ENCODE measurements at regions not wholly inside any gene's neighbourhood (a gene's known extent, or its start where the extent isn't known, plus 50 kb on each side); places are given as distances from the start of the nearest gene placed in this dataset.

GRCh38 chrX:43018031-43018430, 240.1 kb upstream of the PPP1R2C start:
- no peak for DNase-seq

GRCh38 chrX:43019021-43019420, 241.1 kb upstream of the PPP1R2C start:
- no peak for DNase-seq

DNA sequence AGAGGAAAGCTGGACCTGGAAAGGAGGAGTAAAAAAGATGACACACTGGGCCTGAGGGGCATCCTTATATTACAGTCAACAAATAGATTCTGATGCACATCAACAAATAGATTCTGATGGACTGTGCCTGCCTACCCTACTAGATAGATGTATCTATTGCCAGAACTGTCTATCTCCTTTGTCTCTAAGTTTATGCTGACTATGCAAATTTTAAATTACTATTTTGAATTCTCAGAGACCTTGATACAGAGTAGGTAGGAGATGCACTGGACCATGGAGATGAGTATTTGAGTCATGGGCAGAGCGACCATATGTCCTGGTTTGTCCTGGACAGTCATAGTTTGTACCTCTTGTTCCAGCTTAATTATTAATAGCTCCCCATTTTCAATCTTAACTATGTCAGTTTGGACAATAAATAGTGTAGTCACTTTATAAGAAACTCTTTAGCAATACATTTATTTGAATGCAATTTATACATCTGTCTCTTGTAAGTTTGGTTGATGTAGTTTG, 247.9 kb upstream of the PPP1R2C start:
- DNase-seq: no peak

- no peak for DNase-seq
These were observed 286.1 kb upstream of the PPP1R2C start for GRCh38 chrX:43064096-43064495.

GRCh38 chrX:43065978-43066377, 288.0 kb upstream of the PPP1R2C start:
- no peak for DNase-seq

- no peak for DNase-seq
These were observed 290.7 kb upstream of the PPP1R2C start for GRCh38 chrX:43068639-43069038.

GRCh38 chrX:43083016-43083415, 305.1 kb upstream of the PPP1R2C start:
- no peak for DNase-seq

GRCh38 chrX:43087830-43088229, 309.9 kb upstream of the PPP1R2C start:
- no peak for DNase-seq

- no peak for DNase-seq
These were observed 318.9 kb upstream of the PPP1R2C start for GRCh38 chrX:43096830-43097229.

GRCh38 chrX:43106009-43106408, 328.0 kb upstream of the PPP1R2C start:
- DNase-seq: no peak

GRCh38 chrX:43108828-43109227, 330.9 kb upstream of the PPP1R2C start:
- no peak for DNase-seq

DNA sequence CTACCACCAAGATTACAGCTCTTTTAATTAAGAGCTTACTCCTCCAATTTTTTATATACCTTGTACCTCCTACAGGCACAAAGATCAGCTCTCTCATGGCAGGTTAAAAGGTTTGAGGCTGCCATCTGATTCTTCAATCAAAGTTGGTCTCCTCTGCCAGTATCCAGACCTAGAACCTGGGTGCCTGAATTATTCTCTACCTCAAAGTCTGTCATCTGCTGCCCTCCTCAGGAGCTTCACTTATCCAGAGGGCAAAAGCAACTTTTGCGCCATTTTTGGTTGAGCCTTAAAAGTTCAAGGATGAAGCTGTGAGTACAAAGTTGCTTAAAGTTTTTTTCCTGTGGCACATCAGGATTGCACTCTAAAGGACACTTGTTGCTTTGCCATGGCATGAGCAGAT, 343.7 kb upstream of the PPP1R2C start:
- peak in 1 of 2 donors; percentile 12 for DNase-seq

- no peak for DNase-seq
These were observed 361.7 kb upstream of the PPP1R2C start for GRCh38 chrX:43139645-43140044.

GRCh38 chrX:43140582-43140981, 362.6 kb upstream of the PPP1R2C start:
- DNase-seq: no peak

GRCh38 chrX:43141885-43142284, 363.9 kb upstream of the PPP1R2C start:
- DNase-seq: no peak

DNA sequence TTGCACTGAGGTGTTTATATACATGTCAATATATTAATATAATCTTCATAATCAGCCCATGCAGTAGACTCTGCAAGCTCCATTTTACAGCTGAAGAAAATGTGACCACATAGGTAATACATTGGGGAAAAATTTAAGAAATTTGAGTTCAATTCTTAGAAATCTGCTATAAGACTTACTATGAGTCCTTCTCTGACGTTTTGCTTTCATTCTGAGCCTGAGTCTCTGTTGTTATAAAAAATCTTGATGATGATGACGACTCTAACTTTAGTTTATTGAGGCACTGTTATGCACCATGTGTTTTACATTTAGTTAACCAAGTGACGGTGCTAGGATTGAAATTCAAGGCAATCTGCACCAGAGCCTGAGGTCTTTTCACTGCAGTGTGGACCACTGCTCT, 370.3 kb upstream of the PPP1R2C start:
- no peak for DNase-seq

DNA sequence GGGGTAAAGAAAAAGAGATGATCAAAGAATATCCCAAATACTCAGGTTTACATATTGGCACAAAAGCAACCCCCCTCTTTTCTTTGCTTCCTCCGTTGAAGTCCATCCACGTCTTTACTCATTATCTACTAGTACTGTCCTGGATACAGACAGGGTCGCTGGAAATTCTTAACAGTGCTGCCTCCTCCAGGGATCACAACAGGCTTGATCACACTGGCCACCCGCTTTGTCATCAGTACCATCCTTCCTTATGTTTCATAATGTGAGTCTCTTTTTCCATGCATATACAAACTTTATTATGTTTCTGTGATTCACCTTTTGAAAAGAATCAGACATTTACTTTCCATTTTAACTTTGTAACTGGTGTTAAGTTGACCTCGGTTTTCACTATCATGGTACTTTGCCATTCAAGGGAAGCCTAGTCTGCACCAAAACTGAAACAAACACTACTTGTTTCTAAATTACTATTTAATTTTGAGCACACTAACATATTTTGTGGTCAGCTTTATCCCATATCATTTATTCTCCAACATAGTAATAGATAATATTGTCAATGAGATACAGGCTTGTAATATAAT, 387.5 kb upstream of the PPP1R2C start:
- DNase-seq: no peak

GRCh38 chrX:43166874-43167273, 388.9 kb upstream of the PPP1R2C start:
- DNase-seq: no peak

DNA sequence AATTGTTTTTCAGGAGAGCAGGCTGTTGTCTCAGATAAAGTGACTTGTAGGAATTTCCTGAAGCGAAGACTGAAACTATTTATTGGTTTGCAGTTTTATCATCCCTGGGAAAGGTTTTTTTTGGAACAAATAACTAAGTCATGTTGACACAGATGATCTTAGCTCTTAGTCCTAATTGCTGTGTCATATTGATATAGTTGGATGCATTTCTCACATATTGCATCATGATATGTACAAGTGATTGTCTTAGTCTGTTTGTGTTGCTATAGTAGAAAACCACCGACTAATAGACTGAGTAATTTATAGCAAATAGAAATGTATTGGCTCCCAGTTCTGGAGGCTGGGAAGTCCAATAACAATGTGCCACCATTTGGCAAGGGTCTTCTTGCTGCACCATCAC, 397.5 kb upstream of the PPP1R2C start:
- no peak for DNase-seq

- no peak for DNase-seq
These were observed 398.7 kb upstream of the PPP1R2C start for GRCh38 chrX:43176686-43177085.

GRCh38 chrX:43188296-43188695, 410.3 kb upstream of the PPP1R2C start:
- no peak for DNase-seq

DNA sequence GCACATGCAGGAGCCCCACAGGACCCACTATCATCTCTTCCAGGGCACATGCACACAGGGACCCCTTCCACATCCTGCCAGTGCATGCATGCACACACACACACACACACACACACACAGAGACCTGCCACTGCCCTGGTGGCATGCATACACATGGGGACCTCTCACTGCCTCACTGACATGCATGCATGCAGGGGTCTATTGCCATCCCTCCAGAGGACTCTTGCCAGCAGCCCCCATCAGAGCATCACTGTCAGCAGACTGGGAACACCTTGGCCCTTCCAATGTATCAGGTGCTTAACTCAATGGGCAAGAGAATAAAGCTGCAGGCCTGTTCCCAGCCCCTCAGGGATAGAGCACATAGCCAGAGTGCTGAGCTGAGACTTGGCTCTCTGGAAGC, 433.6 kb upstream of the PPP1R2C start:
- DNase-seq: no peak

GRCh38 chrX:43218198-43218597, 437.9 kb upstream of the MAOA start:
- no peak for DNase-seq

DNA sequence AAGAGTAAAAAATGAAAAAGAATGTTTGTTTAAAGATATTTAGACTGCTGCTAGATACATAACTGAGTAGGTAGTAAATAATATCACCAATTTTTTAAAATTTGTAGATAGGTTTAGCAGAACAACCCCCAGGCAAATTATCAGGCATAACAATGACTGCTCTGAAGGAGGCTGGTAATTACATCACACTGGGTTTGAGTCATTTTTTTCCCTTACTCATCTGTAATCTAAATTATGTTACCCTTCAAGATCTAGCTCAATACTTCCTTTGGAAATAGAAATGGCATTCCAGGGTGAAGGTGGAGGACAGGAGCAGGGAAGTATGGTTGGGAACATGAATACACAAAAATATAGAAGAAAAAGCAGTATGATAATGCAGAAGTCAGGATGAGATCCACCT, 431.6 kb upstream of the MAOA start:
- no peak for DNase-seq

GRCh38 chrX:43225626-43226328, 430.3 kb upstream of the MAOA start:
- no peak for DNase-seq

Data from CD4-positive, alpha-beta T cell treated with Interleukin-4 for 1 hour (primary cell).